Type B pancreatic cell (in vitro differentiated cells): ENCODE measurements at regions not wholly inside any gene's neighbourhood (a gene's known extent, or its start where the extent isn't known, plus 50 kb on each side); places are given as distances from the start of the nearest gene placed in this dataset.
A peak's percentile ranks its signal among the peaks of the same experiment; 100 is the strongest.

Experiments
- DNase-seq: peaks from one replicate; pipeline ENCODE4 v3.0.0; 2021; ENCODE audit warnings: mixed read lengths; ENCODE audit not compliant: unreplicated experiment; ENCODE audit errors: extremely low spot score
- H3K27ac Mint-ChIP-seq: 2 replicates; pipeline ENCODE4 v1.8.0; 2021; ENCODE audit warnings: mild to moderate bottlenecking, mixed read lengths
- H3K27me3 Mint-ChIP-seq: 2 replicates; pipeline ENCODE4 v1.8.0; 2021; ENCODE audit warnings: mixed read lengths
- H3K36me3 Mint-ChIP-seq: 2 replicates; pipeline ENCODE4 v1.8.0; 2021; ENCODE audit warnings: mixed read lengths
- H3K4me1 Mint-ChIP-seq: one replicate; pipeline ENCODE4 v1.8.0; 2021; ENCODE audit warnings: mixed read lengths; ENCODE audit not compliant: unreplicated experiment
- H3K4me3 Mint-ChIP-seq: 2 replicates; pipeline ENCODE4 v1.8.0; 2021; ENCODE audit warnings: mild to moderate bottlenecking, mixed read lengths
- H3K9me3 Mint-ChIP-seq: 2 replicates; pipeline ENCODE4 v1.8.0; 2021; ENCODE audit warnings: mixed read lengths
- CTCF ChIP-seq: fragments of 200-600 bp; sonication (generic); conservative IDR thresholded peaks from 2 replicates; pipeline ENCODE4 v1.5.0; 2021; ENCODE audit warnings: antibody characterized with exemption, mild to moderate bottlenecking

GRCh38 chr10:4385231-4385870, 440.7 kb upstream of the AKR1E2 start:
- H3K36me3 Mint-ChIP-seq = no peaks in the 10 kb centered on the region
- H3K4me1 Mint-ChIP-seq = peaks cover 26% of the 10 kb centered on the region
- H3K9me3 Mint-ChIP-seq = no peaks in the 10 kb centered on the region
- no peak overlapping the region for H3K27ac Mint-ChIP-seq
- TF ChIP-seq CTCF = no peak
- H3K4me3 Mint-ChIP-seq = no peak overlapping the region
- no peak for DNase-seq
- H3K27me3 Mint-ChIP-seq = no peaks in the 10 kb centered on the region

- no peak for DNase-seq
- Mint-ChIP-seq H3K36me3 (no peaks in the 10 kb centered on the region), H3K27ac (peak overlapping the region; percentile 16), H3K27me3 (no peaks in the 10 kb centered on the region), H3K9me3 (no peaks in the 10 kb centered on the region), H3K4me3 (peak overlapping the region; percentile 47), H3K4me1 (peaks cover 26% of the 10 kb centered on the region)
- TF ChIP-seq CTCF = no peak
These were observed 441.8 kb upstream of the AKR1E2 start for GRCh38 chr10:4384245-4384644.

- H3K27ac Mint-ChIP-seq = peak overlapping the region; percentile 16
- no peak for TF ChIP-seq CTCF
- no peaks in the 10 kb centered on the region for H3K27me3 Mint-ChIP-seq
- no peak for DNase-seq
- peak overlapping the region; percentile 47 for H3K4me3 Mint-ChIP-seq
- no peaks in the 10 kb centered on the region for H3K9me3 Mint-ChIP-seq
- H3K36me3 Mint-ChIP-seq = no peaks in the 10 kb centered on the region
- peaks cover 26% of the 10 kb centered on the region for H3K4me1 Mint-ChIP-seq
These were observed 442.3 kb upstream of the AKR1E2 start for GRCh38 chr10:4383651-4384098.

- peaks cover 26% of the 10 kb centered on the region for H3K4me1 Mint-ChIP-seq
- TF ChIP-seq CTCF = no peak
- peaks cover 4% of the 10 kb centered on the region for H3K9me3 Mint-ChIP-seq
- no peaks in the 10 kb centered on the region for H3K27me3 Mint-ChIP-seq
- DNase-seq = no peak
- no peak overlapping the region for H3K4me3 Mint-ChIP-seq
- no peak overlapping the region for H3K27ac Mint-ChIP-seq
- H3K36me3 Mint-ChIP-seq = no peaks in the 10 kb centered on the region
These were observed 443.2 kb upstream of the AKR1E2 start for GRCh38 chr10:4382811-4383210.

- Mint-ChIP-seq H3K27me3 (no peaks in the 10 kb centered on the region), H3K4me1 (peaks cover 23% of the 10 kb centered on the region), H3K27ac (no peak overlapping the region), H3K4me3 (no peak overlapping the region), H3K9me3 (peaks cover 6% of the 10 kb centered on the region), H3K36me3 (no peaks in the 10 kb centered on the region)
- no peak for TF ChIP-seq CTCF
- DNase-seq = no peak
These were observed 452.4 kb upstream of the AKR1E2 start for GRCh38 chr10:4373612-4374011.
